Stomach smooth muscle (tissue), 2 donors: ENCODE measurements at regions not wholly inside any gene's neighbourhood (a gene's known extent, or its start where the extent isn't known, plus 50 kb on each side); places are given as distances from the start of the nearest gene placed in this dataset.

Experiments
- H3K27ac ChIP-seq: one replicate; pipeline ENCODE4 v1.7.0; 2013; ENCODE audit warnings: mild to moderate bottlenecking, low read length, inconsistent platforms
- H3K27me3 ChIP-seq, 2 donors: one replicate each; pipeline ENCODE4 v1.7.0; 2013; ENCODE audit warnings: low read length in 2 of 2; ENCODE audit not compliant: insufficient read depth in 2 of 2, control insufficient read depth in 1 of 2
- H3K36me3 ChIP-seq, 2 donors: one replicate each; pipeline ENCODE4 v1.7.0; 2013; ENCODE audit warnings: low read length in 2 of 2; ENCODE audit not compliant: control insufficient read depth in 2 of 2, insufficient read depth in 2 of 2
- H3K4me1 ChIP-seq: one replicate; pipeline ENCODE4 v1.7.0; 2013; ENCODE audit warnings: low read length; ENCODE audit not compliant: control insufficient read depth, insufficient read depth
- H3K4me3 ChIP-seq, 2 donors: one replicate each; pipeline ENCODE4 v1.7.0; 2013; ENCODE audit warnings: low read length in 2 of 2
- H3K9ac ChIP-seq, 2 donors: one replicate each; pipeline ENCODE4 v1.7.0; 2013; ENCODE audit warnings: low read length in 2 of 2, mild to moderate bottlenecking in 1 of 2
- H3K9me3 ChIP-seq, 2 donors: one replicate each; pipeline ENCODE4 v1.7.0; 2013; ENCODE audit warnings: low read length in 2 of 2; ENCODE audit not compliant: control insufficient read depth in 2 of 2
- donor health status: healthy.
- donor health status: Pancreatic carcinoma.

DNA sequence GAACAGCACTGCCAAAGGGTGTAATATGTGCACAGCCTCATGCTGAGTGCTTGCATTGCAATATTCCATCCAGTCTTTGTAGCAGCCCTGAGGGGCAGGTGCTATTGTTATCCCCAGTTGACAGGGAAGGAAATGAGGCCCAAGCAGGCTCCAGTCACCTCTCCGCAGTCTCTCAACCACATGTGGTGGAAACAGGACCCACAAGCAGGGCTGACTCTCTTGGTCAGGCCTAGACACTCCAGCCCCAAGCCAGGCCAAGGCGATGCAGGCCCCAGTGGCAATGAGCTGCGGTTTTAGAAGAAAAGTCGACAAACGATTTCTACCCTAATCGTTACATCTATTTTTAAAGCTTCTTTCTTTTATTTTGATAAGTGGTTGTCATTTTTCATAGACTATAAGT is 52.6 kb upstream of the GADD45A start:
- H3K4me1 ChIP-seq: no peaks in the 10 kb centered on the region
- H3K36me3 ChIP-seq: no peaks in the 10 kb centered on the region
- no peaks in the 10 kb centered on the region for H3K9me3 ChIP-seq
- no peak overlapping the region for H3K4me3 ChIP-seq
- H3K9ac ChIP-seq: no peak overlapping the region
- H3K27me3 ChIP-seq: no peaks in the 10 kb centered on the region
- no peak overlapping the region for H3K27ac ChIP-seq

DNA sequence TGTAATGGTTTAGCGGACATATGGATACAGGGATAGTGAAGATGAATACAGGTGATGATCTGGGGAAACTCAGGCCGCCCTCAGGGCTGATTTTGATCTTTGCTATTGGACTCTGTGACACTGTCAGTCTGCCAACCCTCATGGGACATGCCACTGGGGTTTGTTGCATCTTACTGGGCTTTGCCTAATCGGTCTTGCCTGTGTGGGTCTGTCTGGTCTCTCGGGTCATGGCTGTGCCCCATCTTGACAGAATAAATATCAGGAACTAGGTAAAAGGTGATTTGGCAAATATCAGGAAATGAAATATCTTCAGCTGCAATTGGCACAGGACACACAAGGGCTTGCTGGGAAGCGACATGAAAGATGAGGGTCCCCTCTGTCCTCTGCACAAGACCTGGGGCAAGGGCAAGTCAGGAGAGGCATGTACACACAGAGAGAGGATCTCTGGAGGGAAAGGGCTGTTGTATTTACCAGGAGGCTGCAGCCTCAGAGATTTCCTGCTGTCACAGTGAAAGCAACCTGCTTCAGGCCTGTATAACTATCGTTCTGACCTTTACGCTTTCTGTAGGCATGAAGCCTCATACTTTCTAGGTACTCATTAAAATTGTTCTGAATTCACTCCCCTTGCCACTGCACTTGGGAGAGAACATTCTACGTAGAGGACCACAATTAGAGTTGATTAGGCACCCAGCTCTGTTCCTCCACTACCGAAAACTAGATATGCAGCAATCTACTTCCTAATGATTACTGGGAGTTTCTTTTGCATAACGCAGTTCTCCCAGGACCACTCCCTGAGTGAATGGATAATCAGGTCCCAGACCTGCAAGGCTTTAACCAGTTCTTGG is 52.0 kb upstream of the GADD45A start:
- Histone ChIP-seq H3K4me3 (no peak overlapping the region), H3K36me3 (no peaks in the 10 kb centered on the region), H3K27me3 (no peaks in the 10 kb centered on the region), H3K4me1 (no peaks in the 10 kb centered on the region), H3K9ac (no peak overlapping the region), H3K27ac (no peak overlapping the region), H3K9me3 (no peaks in the 10 kb centered on the region)

DNA sequence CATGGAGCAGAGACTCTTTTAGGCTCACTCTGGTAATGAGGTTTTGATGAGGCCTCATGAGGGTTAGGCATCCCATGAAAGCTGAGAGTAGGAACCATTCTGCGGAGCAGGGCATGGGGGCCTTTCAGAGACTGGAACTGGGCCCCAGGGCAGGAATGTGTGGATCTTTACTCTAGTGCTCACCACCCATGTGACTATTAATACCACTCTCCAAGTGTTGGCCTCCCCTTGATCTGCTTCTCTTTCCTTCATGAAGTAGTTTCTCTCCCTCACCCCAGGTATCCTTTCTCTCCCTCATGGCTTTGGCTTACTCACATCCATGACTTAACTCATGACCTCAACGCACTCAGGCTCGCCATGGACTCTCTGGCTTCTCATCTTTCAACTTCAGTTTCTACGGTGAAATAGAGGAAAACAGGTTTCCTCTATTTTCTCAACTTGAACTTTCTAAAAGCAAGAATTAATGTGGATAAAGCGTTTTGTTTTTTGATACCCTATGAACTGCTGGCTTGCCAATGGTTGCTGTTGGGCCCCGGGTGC is 50.5 kb upstream of the GADD45A start:
- Histone ChIP-seq H3K9ac (no peak overlapping the region), H3K27me3 (no peaks in the 10 kb centered on the region), H3K4me3 (no peak overlapping the region), H3K4me1 (no peaks in the 10 kb centered on the region), H3K27ac (no peak overlapping the region), H3K9me3 (no peaks in the 10 kb centered on the region), H3K36me3 (no peaks in the 10 kb centered on the region)

GRCh38 chr1:67635055-67635809 is 49.8 kb upstream of the GADD45A start:
- Histone ChIP-seq H3K4me3 (no peak overlapping the region), H3K27ac (no peak overlapping the region), H3K4me1 (no peaks in the 10 kb centered on the region), H3K27me3 (no peaks in the 10 kb centered on the region), H3K9me3 (no peaks in the 10 kb centered on the region), H3K36me3 (no peaks in the 10 kb centered on the region), H3K9ac (no peak overlapping the region)
